Stimulated activated CD4-positive, alpha-beta T cell treated with anti-CD3 and anti-CD28 coated beads, TNF-alpha, amount 100 ng/mL, for 4 hours (primary cell): ENCODE measurements at regions not wholly inside any gene's neighbourhood (a gene's known extent, or its start where the extent isn't known, plus 50 kb on each side); places are given as distances from the start of the nearest gene placed in this dataset.
A peak's percentile ranks its signal among the peaks of the same experiment; 100 is the strongest.

ENCODE experiments used
- DNase-seq, 3 experiments: peaks; one replicate each; pipeline ENCODE4 v3.0.0-alpha.2; 2020; ENCODE audit warnings: low read depth in 3 of 3

DNA sequence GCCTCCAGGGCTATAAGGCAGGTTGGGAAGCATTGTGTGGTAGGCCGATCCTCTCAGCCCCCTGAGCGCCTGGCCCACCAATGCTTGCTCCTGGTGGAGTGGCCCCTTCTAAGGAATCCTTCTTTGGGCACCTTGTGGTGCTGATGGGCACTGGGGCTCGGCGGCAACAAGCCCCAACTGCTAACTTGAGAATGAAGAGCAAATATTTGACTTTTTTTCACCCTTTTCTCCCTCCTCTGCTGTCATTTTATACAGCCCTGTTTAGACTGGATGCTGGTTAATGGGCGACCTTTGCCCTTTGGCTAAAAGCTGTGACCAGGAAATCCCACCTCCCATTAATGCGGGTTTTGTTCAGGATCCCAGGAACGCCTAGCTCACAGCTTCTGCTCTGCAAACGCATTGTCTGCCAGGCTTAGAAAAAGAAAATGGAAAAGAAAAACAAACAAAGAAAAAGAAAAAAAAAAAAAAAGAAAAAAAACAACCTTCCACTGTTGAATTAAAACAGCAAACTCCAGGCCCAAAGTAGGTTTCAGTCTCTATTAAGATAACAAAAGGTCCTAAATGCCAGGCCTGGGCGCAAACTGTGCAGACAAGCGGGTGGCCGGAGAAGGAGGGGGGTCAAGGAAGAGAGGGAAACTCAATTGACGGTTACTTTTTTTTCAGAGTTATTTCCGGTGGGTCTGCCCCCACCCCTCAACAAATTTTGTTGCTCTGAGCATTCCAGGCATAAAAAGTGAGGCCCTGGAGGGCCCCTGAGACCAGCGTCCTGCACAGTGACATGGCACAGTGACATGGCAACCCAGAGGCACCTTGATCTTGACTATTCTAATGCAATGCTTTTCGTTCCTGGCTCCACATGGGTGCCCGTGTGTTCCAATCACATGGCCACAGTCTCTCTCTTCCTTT lies 301.4 kb downstream of the MAF start:
- no peak for DNase-seq

DNA sequence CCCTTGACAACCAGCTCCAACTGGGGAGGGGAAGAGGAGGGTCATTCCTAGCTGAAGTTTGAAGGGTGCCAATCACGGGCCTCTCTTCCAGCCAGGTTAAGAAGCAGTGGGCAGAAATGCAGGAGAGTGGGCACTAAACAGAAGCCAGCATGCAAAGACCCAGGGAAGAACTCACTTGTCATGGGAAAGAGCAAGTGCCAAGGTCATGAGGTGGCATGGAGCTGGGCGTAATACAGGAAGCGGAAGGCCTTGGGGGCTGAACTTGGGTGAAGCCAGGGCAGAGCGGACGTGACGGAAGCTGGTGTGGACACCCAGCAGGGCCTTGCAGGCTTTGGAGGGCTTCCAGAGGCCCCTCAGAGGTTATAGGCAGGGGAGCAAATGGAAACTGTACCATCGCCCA lies 302.1 kb downstream of the MAF start:
- DNase-seq, result no peak

DNA sequence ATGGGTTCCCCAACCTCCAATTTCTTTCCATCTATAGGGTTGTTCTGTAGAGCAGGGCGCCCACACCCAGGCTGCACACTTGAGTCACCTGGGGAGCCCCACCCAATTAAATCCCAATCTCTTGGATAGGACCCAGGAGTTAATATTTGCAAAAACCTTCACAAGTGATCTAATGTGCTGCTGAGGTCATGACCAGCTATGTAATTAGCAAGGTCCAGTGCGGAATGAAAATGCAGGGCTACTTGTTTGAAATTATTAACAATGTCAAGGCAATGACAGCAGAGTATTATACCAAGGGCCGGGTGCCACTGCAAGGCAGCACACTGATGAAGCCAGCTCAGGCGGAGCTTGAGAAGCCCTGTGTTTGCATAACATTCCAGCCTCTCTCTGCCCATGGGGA lies 302.7 kb downstream of the MAF start:
- no peak for DNase-seq

DNA sequence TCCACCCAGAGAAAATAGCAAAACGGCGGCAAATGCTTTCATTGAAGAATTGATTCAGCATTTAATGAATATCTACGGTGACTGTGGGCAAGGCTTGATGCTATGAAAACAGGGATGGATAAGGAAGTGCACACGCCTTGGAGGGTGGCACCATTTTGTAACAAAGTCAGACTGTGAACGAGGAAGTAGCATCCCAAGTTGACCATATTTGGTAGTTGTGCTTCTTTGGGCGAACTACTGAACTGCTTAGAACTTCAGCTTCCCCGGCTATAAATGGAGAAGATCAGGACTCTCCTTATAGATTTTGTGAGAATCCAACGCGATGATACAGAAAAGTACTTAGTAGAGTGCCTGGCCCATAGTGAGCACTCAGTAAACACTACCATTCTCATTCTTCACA lies 303.2 kb downstream of the MAF start:
- DNase-seq, result no peak

DNA sequence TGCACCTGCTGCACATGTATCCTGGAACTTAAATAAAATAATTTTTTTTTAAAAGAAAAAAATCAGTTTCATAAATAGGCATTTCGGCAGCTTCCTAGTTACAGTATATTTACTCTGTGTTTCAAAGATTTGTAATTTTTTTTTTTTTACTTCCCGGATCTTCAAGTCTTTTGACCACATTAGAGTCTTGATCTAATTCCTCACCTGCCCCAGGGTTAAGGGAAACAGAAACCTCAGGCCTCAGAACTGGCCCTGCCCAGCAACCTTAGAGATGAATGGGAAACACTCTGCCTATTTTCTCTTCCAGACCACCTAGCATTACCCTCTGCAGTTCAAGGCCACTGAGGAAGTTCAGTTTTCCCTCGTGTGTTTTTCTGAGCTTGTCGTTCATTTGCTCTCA lies 304.0 kb downstream of the MAF start:
- no peak for DNase-seq

DNA sequence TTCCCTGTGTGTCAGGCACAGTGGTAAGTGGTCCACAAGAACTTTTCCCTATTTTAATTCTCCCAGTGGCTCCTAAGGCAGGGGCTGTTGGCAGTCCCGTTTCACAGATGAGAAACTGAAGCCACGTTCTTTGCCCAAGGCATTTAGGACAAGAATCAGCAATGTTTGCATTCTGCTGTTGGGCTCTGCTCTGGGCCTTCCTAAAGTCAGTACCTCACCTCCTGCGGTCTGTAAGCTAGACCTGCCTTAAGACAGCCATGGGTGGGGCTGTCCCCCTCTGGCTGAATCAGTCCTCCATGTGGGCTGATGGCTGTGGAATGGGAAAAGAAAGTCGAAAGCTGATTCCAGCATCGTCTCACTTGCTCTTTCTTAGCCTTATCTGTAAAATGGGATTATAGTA lies 304.8 kb downstream of the MAF start:
- DNase-seq, result no peak

DNA sequence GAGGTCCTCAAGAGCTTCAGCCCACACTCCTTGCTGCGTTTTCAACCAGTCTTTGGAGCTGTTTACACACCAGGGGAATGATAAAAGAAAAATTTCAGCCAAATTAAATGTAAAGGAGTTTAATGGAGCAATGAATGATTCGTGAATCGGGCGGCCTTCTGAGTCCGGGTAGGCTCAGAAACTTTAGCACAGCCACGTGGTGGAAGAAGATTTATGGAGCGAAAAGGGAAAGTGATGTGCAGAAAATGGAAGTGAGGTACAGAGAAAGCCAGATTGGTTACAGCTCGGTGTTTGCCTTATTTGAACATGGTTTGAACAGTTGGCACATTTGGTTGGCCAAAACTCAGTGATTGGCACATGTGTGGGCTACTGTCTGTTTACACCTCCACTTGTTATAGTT lies 305.4 kb downstream of the MAF start:
- no peak for DNase-seq

DNA sequence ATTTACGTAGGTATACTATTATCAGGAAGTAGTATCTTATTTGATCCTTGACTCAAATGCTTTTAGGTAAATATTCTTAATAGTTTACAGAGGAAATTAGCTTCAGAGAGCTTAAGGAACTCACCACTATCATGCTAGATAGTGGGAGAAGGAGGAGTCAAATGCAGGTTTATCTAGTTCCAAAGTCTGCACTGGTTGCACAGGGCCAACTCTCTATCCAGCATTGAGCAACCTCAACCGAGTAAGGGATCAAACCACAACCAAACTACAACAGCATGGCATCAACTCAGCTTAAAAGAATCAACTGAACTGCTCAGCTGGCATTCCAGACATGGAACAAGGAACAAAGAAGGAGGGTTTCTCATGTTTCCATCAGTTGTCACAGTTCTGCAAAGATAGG lies 306.0 kb downstream of the MAF start:
- DNase-seq, result no peak

DNA sequence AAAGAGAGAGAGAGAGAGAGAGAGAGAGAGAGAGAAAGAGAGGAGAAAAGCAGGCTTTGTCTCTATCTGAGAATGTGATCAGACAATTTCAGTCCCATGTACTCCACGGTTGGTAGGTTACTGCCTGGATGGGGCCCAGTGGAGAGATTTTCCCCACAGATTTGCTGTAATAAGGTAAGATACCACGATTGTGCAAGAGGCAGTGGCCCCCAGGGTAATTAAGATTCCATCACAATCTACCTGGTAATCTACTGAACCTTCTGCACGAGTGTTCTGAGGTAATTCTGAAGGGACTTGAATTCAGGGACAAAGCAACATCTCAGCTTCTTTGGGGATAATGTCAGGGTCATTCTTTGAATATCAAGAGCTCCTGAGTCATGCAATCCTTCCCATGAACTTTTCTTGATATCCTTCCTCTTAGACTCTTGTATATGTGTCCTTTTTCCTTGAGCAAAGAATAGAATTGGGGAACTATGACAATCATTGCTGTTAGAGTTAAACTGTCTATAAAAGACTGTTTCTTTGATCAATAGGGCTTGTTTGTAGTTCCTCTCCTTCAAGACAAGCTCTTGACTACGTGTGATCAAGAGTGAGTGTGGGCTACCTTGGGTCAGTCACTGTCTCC lies 306.6 kb downstream of the MAF start:
- DNase-seq, result no peak

DNA sequence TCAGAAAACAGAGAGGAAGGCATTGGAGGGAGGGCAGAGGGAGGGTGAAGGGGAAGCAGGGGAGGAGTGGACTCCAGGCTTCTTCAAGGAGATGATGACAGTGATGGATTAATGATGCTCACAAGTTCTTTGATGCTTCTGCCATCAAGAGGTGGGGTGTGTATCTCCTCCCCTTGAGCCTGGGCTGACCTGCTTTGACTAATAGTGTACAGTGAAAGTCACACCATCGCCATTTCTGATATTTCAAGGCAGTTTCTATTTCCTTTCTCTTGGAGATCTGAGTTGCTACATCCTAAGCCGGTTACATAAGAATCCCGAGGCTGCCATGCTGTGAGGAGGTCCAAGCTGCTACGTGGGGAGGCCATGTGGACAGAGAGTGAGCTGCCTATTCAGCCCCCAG lies 312.5 kb downstream of the MAF start:
- no peak for DNase-seq

DNA sequence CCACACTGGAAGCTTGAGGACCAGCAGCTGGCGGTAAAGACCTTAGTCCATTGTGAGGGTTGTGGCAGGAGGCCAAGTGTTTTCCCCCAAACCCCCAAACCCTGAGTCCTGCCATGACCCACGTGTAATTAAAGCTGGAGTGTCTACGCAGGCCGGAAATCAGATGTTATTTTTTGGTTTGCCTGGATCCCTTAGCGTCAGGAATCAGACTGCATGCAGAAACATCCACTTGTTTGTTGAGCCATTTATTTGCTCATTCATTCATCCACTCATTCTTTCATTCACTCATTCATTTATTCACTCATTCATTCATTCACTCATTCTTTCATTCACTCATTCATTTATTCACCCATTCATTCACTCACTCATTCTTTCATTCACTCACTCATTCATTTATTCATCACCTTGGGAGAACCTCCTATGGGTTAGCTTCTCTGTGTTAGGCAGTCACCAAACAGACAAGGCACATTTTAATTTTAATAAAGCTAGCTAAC lies 313.1 kb downstream of the MAF start:
- no peak for DNase-seq

DNA sequence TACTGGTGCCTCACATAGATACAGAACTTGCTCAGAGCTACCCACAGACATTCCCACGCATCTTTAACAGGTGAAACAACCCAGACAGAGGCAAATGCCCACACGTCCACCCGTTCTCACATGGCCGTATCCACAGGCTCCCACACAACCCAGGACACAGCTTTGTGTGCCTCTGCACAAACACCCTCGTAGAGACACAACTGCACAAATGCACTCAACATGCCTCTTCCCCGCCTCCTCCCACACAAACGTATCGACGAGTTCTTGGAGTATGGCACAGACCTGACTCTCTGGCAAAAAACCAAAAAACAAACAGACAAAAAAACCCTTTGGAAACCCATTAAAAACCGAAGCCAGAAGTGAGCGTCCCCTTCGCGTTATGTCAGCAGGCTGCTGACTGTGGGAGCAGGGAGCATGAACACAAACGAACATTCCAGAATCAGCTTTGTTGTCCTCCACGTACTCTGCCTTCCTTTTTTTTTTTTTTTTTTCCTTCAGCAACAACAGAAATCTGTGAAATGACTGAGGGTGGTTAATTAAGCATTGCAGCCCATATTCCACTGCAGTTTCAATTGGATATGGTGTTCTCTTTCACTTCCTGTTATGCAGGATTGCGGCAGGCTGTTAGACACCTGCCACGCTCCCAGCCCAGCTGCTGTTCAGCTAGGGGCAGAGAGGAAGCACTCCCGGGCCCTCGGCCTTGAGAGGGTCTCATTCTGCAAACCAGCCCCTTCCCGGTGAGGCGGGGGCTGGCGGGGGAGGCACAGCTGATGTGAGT lies 313.7 kb downstream of the MAF start:
- DNase-seq, result no peak

DNA sequence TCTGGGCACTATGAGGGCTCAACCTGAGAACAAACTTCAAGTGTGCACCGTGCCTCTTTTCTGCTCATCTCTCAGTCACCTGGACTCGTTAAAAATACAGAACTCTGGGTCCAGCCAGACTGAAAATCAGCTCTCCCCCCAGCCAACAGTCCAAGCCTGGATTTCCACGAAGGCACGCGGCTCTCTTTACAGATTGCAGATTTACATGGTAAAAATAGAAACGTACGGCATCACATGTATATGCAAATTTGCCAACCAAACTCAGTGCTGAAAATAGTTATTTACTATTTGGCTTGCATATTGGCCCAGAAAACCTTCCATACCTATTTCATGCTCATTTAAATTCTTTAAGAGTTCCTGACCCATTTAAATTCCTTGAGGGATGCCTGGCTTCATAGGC lies 315.8 kb downstream of the MAF start:
- DNase-seq, result no peak

DNA sequence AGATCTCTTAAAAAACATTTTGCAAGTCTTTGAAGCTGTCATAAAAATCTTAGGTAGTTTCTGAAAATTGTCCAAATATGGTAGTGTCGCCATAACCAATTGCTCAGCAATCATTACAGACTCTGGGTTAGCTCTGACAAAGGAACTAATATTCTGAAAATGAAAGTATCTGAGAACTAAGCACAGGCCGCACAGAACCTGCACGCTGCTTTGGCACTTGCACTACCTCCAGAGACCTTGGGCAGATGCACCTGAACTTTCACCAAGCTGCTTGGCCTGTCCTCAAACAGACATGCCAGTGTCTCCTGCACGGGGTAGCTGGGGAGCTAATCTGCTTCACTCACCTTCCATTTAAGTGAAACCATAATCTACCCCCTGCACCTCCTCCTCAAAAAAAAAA lies 317.0 kb downstream of the MAF start:
- no peak for DNase-seq

DNA sequence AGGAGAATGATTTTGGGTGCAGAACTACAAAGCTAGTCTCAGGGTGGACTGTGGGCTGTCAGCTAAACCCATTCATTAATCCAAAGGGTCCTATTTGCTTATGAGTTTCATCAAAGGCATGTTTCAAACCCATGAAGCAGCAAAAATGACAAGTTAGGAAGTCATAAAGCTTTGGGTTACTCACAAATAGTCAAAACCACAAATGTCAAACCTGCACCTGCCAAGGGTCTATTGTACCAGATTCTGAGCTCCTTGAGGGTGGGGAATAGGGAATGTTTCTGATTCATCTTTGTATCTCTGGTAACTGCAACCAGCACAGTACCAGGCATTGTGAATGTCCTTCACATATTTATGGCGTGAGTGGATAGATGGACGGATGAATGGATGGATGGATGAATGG lies 317.7 kb downstream of the MAF start:
- DNase-seq, result no peak

DNA sequence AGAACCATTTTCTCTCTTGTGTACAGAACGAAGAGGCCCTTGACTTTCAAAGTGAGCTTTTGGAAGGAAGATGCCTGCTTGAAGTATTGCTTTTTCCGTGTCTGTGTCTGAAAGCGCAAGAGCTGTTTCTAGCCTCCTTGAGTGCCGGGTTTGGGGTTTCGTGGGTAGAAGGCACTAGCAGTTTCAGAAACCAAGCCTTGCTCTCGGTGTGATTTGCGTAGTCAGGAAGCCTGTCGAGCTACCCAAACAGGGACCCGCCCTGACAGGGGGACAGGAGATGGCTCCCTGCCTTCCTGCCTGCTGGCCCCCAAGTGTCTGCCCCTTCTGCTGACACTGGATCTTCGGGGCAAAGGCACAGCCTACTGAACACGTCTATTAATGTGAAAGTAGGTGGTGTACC lies 322.0 kb downstream of the MAF start:
- peak in 1 of 3 experiments; percentile 35 for DNase-seq

DNA sequence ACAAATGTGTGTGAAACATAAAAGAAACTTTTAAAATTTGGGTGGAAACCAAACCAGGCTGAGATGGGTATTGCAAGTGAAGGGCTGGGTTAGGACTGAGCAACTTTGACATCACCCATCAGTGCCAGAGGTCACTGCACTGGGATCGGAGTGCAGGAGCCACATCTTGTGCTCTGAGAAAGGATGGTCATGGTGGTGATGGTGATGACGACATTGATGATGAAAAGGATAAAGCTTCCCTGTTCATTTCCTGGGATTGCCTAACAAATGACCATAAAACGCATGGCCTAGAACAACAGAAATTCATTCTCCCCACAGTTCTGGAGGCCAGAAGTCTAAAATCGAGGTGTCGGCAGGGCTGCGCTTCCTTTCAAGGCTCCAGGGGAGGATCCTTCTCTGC lies 324.0 kb downstream of the MAF start:
- no peak for DNase-seq

DNA sequence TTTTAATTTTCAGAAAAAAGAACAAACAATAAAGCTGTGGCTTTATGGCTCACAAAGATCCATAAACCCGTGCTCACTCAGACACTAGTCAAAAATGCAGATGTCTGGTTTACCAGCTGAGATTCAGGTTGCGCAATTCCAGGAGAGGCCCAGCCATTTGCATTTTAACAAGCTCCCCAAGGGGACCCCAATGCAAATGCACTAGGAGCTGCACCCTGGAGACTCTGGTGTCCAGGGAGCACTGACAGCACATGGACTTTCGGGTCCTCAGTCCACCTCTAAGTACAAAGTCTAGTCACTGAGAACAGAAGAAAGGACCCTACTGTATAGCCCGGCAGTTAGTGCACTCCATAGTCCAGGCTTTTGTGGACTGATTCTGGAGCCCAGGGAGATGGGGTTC lies 326.3 kb downstream of the MAF start:
- no peak for DNase-seq

DNA sequence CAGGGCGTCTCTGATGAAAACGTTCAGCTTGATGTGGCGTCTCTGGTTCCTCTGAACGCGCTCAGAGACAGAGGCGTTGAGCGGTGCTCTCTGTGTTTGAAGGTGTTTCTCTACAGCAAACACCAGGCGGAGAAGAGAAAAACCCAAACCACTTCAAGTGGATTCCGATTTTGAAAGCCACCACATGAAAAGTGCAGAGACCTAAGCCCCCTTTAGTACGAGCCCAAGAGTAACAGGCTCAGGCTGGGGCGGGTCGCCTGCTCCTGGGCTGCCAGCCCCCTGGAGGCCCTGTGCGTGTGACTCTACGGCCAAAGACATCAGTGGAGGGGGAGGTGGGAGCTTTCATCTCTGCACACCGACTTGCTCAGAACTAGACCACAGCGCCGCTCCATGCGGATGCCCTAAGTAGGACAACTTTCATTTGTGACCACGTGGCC lies 328.4 kb downstream of the MAF start:
- peak in 1 of 3 experiments; percentile 36 for DNase-seq

DNA sequence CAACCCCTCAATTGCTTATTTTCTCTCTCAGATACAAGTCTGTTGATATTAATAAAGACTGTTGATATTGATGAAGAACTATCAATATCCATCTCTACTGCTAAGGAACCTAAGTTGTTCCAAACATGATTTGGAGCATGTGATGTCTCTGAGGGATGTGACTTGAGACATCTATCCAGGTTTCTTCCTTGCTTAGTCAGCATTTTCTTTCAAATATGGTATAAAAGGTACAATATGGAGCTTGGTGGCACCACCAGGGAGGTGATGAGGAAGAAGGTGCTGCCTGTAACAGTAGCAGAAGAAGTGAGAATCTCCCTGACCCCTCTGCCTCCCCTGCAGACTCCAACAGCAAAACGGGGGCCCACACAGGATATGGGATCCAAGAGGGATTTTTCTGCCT lies 329.0 kb downstream of the MAF start:
- no peak for DNase-seq

DNA sequence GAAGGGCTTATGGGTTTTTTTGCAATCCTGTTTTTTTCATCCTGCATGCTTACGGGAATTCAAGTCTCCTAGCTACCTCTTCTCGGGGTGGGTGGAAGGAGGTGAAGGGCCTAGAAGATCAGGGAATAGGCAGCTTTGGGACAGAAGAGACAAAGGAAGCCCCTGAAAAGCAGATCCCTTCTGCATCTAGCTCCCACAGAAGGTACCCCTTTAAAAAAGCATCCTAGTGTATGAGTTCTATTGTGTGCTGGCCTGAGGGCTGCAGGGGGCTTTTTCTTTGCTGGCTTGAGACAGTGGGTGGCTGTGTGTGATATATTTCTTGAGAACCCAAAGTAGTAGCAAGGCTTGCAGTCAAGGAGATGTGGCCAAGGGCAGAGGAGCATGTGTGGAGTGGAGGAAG lies 330.5 kb downstream of the MAF start:
- DNase-seq, result no peak

DNA sequence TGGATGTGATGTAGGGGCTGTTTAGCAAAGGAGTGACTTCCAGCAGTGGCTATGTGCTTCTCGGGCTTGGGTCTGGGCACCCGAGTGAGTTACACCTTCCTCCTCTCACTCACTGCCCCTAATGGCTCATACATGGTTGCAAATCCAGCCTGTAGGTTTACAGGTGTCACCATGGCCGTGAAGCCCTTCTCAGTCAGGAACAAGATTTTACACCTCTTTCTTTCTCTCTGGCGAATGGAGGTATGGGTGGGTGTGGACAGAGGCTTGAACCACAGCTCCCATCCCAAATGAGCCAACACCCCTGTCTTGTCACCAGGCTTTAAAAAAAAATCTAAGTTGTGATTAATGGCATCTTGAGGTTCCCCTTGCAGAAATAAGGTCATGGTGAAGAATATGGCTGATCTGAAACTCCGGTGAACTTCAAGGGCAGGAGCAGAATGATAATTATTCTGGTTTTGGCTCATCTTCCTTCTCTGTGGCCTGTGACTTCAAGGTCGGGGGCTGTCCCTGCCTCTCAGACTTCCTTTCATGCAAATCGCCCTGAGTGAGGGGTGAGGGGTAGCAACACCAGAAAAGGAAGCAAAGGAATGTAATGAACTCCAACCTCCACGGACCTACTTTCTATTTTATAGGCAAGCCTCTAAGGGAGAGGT lies 331.2 kb downstream of the MAF start:
- DNase-seq, result peak in 1 of 3 experiments; percentile 21
